ENCODE measurements at regions not wholly inside any gene's neighbourhood (a gene's known extent, or its start where the extent isn't known, plus 50 kb on each side); places are given as distances from the start of the nearest gene placed in this dataset.

DNA sequence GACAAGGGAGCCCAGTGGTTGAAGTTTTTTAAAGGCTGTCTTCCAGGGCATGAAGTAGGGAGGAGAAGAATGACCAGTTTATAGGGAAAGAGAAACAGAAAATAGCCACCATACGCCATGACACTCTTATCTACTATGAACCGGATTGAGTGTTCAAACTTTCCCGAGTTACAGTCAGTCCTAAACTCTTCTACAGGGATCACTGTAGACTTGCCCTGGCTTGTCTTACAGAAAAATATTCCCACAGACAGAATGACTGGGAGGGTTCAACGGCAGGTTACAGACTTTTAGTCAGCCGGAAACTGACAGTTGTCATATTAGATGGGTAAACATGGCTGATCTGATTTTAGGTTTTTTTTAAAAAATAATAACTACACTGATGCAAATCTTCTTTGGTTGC, 662.5 kb upstream of the SOX9 start:
- Mint-ChIP-seq H3K36me3 (ENCODE audit: low read depth) (no peaks in the 10 kb centered on the region), H3K4me1 (ENCODE audit: low read depth) (no peaks in the 10 kb centered on the region), H3K27ac (no peak overlapping the region), H3K4me3 (ENCODE audit: low read depth) (no peak overlapping the region), H3K9me3 (peaks cover 5% of the 10 kb centered on the region), H3K27me3 (ENCODE audit: low read depth) (no peaks in the 10 kb centered on the region)
- no peak for DNase-seq (ENCODE audit: low spot score)
- intact Hi-C loops (cut with micrococcal nuclease), result no loop called here

DNA sequence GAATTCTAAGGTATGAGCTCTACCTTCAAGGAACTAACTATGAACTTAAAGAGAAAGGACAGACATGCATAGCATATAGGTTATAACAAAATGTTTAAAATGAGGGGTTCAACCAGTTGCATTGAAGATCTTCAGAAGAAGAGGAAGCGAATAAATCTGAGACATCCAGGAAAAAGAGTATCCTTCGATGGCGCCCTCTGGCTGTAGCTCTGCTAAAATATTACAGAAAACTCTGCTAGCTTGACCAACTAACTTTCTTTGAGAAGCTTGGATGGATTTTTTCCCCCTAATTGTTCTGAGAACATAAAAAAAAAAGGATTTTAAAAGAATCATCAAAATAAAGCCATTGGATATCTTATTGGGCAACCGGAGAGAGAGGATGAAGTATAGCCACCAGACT, 659.9 kb upstream of the SOX9 start:
- H3K36me3 Mint-ChIP-seq (ENCODE audit: low read depth), result no peaks in the 10 kb centered on the region
- no peaks in the 10 kb centered on the region for H3K4me1 Mint-ChIP-seq (ENCODE audit: low read depth)
- H3K27ac Mint-ChIP-seq, result no peak overlapping the region
- H3K9me3 Mint-ChIP-seq, result peaks cover 20% of the 10 kb centered on the region
- DNase-seq (ENCODE audit: low spot score), result no peak
- intact Hi-C loops (cut with micrococcal nuclease), result no loop called here
- H3K4me3 Mint-ChIP-seq (ENCODE audit: low read depth), result no peak overlapping the region
- no peaks in the 10 kb centered on the region for H3K27me3 Mint-ChIP-seq (ENCODE audit: low read depth)

DNA sequence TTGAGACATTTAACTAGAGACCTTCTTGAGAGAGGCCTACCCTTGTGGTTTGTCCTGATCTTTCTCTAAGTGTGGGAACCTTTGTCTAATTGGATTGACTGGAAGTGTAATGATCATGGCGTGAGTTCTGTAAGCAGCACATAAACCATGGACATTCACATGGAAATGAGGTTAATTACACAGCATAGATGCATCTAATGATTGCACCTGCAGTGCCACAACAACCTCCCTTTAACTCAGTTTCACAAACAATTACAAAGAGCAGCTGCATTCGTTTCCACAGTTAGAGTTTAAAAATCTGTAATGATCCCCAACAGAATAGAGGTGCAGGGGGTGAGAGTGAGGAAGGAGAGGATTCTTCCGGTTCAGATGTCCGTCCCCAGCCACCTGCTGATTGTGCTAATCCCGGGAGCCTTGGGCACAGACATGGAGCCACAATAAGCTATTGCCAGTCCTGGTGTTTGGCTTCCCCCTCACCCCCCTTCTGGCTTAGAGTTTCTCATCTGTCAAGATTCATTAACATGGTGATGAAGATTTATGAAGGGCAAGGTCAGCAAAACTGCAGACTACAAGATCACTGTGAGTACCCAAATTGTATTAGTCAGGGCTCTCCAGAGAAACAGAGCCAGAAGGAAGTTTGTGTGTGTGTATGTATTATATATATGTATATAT, 659.2 kb upstream of the SOX9 start:
- intact Hi-C loops (cut with micrococcal nuclease), result no loop called here
- Mint-ChIP-seq H3K36me3 (ENCODE audit: low read depth) (no peaks in the 10 kb centered on the region), H3K27ac (no peak overlapping the region), H3K9me3 (peaks cover 21% of the 10 kb centered on the region), H3K27me3 (ENCODE audit: low read depth) (no peaks in the 10 kb centered on the region), H3K4me3 (ENCODE audit: low read depth) (no peak overlapping the region), H3K4me1 (ENCODE audit: low read depth) (no peaks in the 10 kb centered on the region)
- DNase-seq (ENCODE audit: low spot score), result no peak

DNA sequence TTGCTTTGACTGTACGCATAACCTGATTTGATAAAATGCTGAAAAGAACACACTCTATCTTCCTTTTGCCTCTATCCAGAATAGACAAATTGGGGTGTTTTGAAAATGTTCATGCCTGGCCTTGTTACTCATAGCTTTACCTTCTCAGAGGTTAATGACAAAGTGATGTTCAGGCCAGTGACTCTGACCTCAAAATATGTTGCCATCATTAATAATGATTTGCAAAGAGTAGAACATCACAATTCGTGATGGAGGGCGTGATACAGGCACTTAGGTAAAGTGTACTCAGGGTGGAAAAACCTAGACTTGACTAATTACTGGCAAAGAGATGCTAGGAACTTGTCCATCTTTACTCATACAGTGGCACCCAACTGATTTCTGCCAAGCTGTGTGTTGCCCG, 656.6 kb upstream of the SOX9 start:
- Mint-ChIP-seq H3K9me3 (peaks cover 27% of the 10 kb centered on the region), H3K36me3 (ENCODE audit: low read depth) (no peaks in the 10 kb centered on the region), H3K4me1 (ENCODE audit: low read depth) (no peaks in the 10 kb centered on the region), H3K27ac (no peak overlapping the region), H3K4me3 (ENCODE audit: low read depth) (no peak overlapping the region), H3K27me3 (ENCODE audit: low read depth) (no peaks in the 10 kb centered on the region)
- DNase-seq (ENCODE audit: low spot score), result no peak
- intact Hi-C loops (cut with micrococcal nuclease), result no loop called here

DNA sequence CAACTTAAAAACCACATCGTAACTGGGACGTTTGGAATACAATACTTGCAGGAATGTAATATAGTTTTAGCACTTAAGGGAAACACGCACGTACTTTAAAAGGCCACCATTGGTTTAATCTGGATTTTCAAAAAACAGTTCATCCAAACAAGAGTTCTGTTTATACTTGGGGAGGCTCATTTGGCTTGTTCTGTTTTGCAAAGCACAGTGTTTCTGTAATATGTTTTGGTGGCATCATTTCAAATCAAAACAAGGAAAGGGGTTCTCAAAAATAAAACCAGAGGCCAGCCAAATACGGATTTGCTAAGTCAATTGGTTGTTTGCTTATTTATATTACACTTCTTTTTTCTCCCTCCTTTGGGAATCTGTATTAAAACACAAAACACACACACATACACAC, 656.1 kb upstream of the SOX9 start:
- no peak for DNase-seq (ENCODE audit: low spot score)
- no peaks in the 10 kb centered on the region for H3K36me3 Mint-ChIP-seq (ENCODE audit: low read depth)
- H3K27me3 Mint-ChIP-seq (ENCODE audit: low read depth), result no peaks in the 10 kb centered on the region
- no peak overlapping the region for H3K27ac Mint-ChIP-seq
- peaks cover 27% of the 10 kb centered on the region for H3K9me3 Mint-ChIP-seq
- no peak overlapping the region for H3K4me3 Mint-ChIP-seq (ENCODE audit: low read depth)
- H3K4me1 Mint-ChIP-seq (ENCODE audit: low read depth), result no peaks in the 10 kb centered on the region
- intact Hi-C loops (cut with micrococcal nuclease), result no loop called here

DNA sequence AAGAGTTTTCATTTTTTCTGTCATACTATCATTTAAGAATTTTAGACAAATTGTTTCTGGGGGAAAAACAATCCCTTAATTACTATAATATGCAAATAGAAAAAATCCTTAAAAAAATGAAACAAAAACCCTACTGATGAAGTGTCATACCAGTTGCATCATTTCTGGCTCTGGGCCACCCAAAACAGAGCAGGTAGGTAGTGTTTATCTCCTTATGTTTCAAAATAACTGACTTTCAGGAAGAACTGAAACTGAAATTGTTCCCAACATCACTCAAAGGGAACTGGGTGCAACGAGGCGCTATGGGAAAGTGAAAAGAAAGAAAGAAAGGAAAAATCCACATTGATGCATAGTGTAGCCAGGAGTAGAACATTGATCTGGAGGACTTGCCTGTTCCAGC, 653.1 kb upstream of the SOX9 start:
- H3K27me3 Mint-ChIP-seq (ENCODE audit: low read depth), result no peaks in the 10 kb centered on the region
- peaks cover 22% of the 10 kb centered on the region for H3K9me3 Mint-ChIP-seq
- no peak overlapping the region for H3K27ac Mint-ChIP-seq
- DNase-seq (ENCODE audit: low spot score), result no peak
- intact Hi-C loops (cut with micrococcal nuclease), result no loop called here
- H3K4me1 Mint-ChIP-seq (ENCODE audit: low read depth), result no peaks in the 10 kb centered on the region
- H3K36me3 Mint-ChIP-seq (ENCODE audit: low read depth), result no peaks in the 10 kb centered on the region
- no peak overlapping the region for H3K4me3 Mint-ChIP-seq (ENCODE audit: low read depth)

DNA sequence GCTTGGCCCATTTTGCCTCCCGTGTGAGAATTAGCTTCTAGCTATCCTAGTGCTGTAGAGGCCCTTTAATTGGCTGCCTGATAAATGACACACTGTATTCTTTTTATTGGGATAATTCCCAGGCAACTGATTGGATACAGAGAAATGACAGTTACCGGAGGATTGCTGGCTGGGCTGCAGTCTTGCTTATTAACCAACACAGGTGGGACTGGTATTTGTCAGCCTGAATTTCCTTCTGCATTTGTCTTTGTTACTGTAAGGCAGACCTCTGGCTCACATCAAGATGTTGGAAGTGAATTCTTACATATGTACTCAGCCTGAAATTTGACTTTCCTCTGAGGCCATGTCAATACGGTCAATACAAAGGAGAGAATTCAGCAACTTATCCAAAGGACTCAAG, 650.8 kb upstream of the SOX9 start:
- Mint-ChIP-seq H3K27me3 (ENCODE audit: low read depth) (no peaks in the 10 kb centered on the region), H3K4me1 (ENCODE audit: low read depth) (no peaks in the 10 kb centered on the region), H3K36me3 (ENCODE audit: low read depth) (no peaks in the 10 kb centered on the region), H3K4me3 (ENCODE audit: low read depth) (no peak overlapping the region), H3K27ac (no peak overlapping the region), H3K9me3 (peaks cover 7% of the 10 kb centered on the region)
- intact Hi-C loops (cut with micrococcal nuclease), result loop anchor here (10.0 kb wide), 1 partner anchor 645 kb away; no protein-coding TSS in a partner anchor
- no peak for DNase-seq (ENCODE audit: low spot score)

DNA sequence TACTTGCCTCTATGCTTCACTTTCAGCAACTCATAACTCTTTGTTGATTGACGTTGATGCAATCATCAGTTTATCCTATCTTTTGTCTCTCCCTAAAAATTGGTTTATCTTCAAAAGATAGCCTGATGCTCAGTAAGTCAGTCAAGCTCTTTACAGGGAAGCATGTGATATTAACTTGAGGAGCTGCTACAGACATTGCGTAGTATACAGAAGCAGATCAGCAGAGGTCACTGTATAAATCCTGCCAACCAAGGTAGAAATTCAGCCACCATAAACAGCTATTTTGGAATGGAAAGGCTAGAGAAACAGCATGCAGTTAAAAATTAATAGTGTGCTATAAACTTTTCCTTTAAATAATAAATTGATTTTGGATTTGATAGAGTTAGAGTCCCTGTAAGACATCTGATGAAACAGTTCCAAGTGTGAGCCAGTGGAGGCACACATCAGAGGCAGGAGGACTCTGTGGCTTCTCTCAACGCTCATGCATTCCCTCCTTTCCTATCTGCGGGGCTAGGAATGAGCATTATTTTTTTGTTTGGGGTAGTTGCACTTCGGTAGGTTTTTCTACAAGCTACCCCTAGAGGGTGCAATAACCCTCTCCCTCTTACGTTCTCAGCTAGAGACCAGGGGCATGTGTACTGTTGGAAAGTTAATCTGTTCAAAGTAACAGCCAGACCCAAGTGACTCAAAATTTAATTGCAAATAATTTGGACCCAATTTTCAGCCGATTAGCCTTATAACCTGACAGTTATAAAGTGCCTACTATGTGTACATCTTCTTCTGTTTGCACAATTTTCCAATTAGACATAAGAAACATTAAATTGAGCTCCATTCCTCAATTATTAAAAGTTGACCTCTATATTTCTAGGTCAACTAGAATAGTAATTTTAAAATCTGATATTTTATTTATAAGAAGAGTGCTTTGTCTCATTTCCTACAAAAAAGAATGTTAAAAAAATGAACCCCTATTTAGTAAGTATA, 647.7 kb upstream of the SOX9 start:
- peaks cover 7% of the 10 kb centered on the region for H3K9me3 Mint-ChIP-seq
- intact Hi-C loops (cut with micrococcal nuclease), result loop anchor here (10.0 kb wide), 1 partner anchor 642 kb away; no protein-coding TSS in a partner anchor
- no peaks in the 10 kb centered on the region for H3K36me3 Mint-ChIP-seq (ENCODE audit: low read depth)
- H3K27me3 Mint-ChIP-seq (ENCODE audit: low read depth), result no peaks in the 10 kb centered on the region
- H3K4me3 Mint-ChIP-seq (ENCODE audit: low read depth), result no peak overlapping the region
- no peak overlapping the region for H3K27ac Mint-ChIP-seq
- no peak for DNase-seq (ENCODE audit: low spot score)
- H3K4me1 Mint-ChIP-seq (ENCODE audit: low read depth), result no peaks in the 10 kb centered on the region

DNA sequence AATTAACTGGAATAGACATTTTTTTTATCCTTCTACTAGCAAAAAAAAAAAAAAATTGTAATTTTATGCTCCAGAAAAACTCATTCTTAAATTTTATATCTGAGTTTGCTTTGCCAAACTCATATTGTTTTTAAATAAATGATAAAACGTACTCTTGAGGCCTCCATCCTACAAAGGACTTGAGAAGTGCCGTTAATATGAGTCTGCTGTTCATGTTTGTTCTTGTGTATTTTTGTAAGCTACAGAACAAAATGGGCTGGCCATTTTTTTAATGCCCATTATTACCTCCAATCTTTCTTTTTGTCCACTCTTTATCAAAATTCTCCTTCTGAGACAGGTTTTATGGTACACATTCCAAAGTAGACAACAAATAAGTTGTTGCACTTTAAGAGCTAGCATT, 643.5 kb upstream of the SOX9 start:
- H3K9me3 Mint-ChIP-seq, result peaks cover 13% of the 10 kb centered on the region
- no peaks in the 10 kb centered on the region for H3K4me1 Mint-ChIP-seq (ENCODE audit: low read depth)
- H3K4me3 Mint-ChIP-seq (ENCODE audit: low read depth), result no peak overlapping the region
- intact Hi-C loops (cut with micrococcal nuclease), result loop anchor here (10.0 kb wide), 1 partner anchor 637 kb away; no protein-coding TSS in a partner anchor
- no peaks in the 10 kb centered on the region for H3K27me3 Mint-ChIP-seq (ENCODE audit: low read depth)
- H3K27ac Mint-ChIP-seq, result no peak overlapping the region
- DNase-seq (ENCODE audit: low spot score), result no peak
- no peaks in the 10 kb centered on the region for H3K36me3 Mint-ChIP-seq (ENCODE audit: low read depth)

DNA sequence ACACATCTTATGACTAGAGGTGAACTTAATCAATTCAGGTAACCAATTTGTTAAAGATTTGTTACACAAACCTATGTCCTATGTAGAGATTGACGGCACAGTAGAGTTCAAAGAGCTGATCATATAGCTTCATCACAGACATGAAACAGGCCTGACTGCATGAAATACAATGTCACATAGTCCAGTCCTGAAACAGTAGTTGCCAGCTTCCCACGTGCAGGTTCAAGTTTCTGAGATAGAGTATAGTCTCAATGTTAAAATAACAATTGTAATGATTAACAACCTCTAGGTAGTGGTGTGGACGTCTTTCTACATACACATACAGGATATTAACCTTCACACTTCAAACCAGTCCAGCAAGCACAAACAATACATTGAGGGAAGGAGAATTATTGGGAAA, 640.7 kb upstream of the SOX9 start:
- Mint-ChIP-seq H3K4me1 (ENCODE audit: low read depth) (no peaks in the 10 kb centered on the region), H3K36me3 (ENCODE audit: low read depth) (no peaks in the 10 kb centered on the region), H3K27ac (no peak overlapping the region), H3K27me3 (ENCODE audit: low read depth) (no peaks in the 10 kb centered on the region), H3K9me3 (peaks cover 13% of the 10 kb centered on the region), H3K4me3 (ENCODE audit: low read depth) (no peak overlapping the region)
- intact Hi-C loops (cut with micrococcal nuclease), result no loop called here
- DNase-seq (ENCODE audit: low spot score), result no peak

DNA sequence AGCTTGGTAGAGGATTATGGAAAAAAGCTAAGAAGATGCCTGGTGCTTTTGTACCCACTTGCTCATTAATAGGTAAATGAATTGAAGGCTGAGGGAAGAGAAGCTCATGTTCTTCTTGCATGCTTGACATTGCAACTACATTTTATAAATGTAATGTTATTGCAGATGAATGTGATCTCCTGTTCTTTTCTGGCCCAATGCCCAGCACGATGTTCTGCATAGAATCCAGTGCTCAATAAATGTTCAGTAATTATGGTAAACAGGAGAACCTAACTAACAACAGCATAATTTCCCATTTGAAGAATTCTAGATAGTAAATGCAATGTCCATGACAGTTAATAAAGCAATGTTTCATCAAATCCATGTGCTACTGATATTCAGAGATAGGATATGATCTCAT, 638.2 kb upstream of the SOX9 start:
- no peak for DNase-seq (ENCODE audit: low spot score)
- H3K27ac Mint-ChIP-seq, result no peak overlapping the region
- no peaks in the 10 kb centered on the region for H3K27me3 Mint-ChIP-seq (ENCODE audit: low read depth)
- peaks cover 8% of the 10 kb centered on the region for H3K9me3 Mint-ChIP-seq
- H3K4me3 Mint-ChIP-seq (ENCODE audit: low read depth), result no peak overlapping the region
- no peaks in the 10 kb centered on the region for H3K4me1 Mint-ChIP-seq (ENCODE audit: low read depth)
- H3K36me3 Mint-ChIP-seq (ENCODE audit: low read depth), result no peaks in the 10 kb centered on the region
- intact Hi-C loops (cut with micrococcal nuclease), result no loop called here

DNA sequence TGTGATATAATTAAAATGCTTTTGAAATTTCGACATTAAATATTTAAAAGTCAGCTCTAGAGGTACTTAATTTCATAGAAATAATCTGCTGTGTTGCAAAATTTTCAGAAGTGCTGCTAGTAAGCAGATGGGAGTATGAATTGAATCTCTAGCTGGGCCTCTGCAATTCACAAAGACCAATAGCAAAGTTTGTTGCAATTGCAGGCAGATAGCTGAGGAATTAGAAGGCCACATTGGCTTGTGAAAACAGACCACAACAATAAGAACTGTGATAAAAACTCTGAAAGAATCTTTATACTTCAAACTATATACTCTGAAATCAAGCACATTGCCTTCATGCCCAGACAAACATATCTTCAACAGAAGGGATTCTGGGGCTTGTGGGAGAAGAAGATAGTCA, 636.3 kb upstream of the SOX9 start:
- no peaks in the 10 kb centered on the region for H3K4me1 Mint-ChIP-seq (ENCODE audit: low read depth)
- DNase-seq (ENCODE audit: low spot score), result no peak
- intact Hi-C loops (cut with micrococcal nuclease), result no loop called here
- H3K36me3 Mint-ChIP-seq (ENCODE audit: low read depth), result no peaks in the 10 kb centered on the region
- no peak overlapping the region for H3K27ac Mint-ChIP-seq
- H3K9me3 Mint-ChIP-seq, result peaks cover 5% of the 10 kb centered on the region
- no peak overlapping the region for H3K4me3 Mint-ChIP-seq (ENCODE audit: low read depth)
- H3K27me3 Mint-ChIP-seq (ENCODE audit: low read depth), result no peaks in the 10 kb centered on the region

DNA sequence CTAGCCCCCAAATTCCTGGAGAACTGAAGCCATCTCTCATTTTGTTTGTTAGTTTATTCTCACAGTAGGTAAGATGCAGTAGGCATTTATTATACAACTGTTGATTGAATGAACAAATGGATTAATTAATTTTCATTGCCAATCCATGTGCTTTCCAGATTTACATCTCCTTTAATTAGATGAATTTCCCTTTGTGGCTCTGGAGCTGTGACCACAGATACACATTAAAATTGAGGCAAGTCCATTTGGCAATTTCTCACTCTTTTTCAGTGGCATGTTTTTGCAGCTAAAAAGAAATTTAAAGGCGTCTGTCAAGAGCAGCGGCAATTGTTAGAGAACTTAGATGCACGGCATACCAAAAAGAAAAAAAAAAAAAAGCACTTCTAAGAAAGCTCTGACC, 635.4 kb upstream of the SOX9 start:
- H3K4me1 Mint-ChIP-seq (ENCODE audit: low read depth), result no peaks in the 10 kb centered on the region
- intact Hi-C loops (cut with micrococcal nuclease), result no loop called here
- H3K36me3 Mint-ChIP-seq (ENCODE audit: low read depth), result no peaks in the 10 kb centered on the region
- H3K4me3 Mint-ChIP-seq (ENCODE audit: low read depth), result no peak overlapping the region
- H3K27me3 Mint-ChIP-seq (ENCODE audit: low read depth), result no peaks in the 10 kb centered on the region
- no peak overlapping the region for H3K27ac Mint-ChIP-seq
- no peaks in the 10 kb centered on the region for H3K9me3 Mint-ChIP-seq
- DNase-seq (ENCODE audit: low spot score), result no peak

All from activated T-helper 2 cell treated with anti-CD3 and anti-CD28 coated beads, Interferon-gamma antibody, Interleukin-2, Interleukin-4, amounts not matched to agents 10 μg/mL and 5 μg/mL and 100 μg/mL, durations not matched to agents 14 hours and 24 hours and 36 hours (primary cell).